Neural progenitor cell (in vitro differentiated cells): ENCODE measurements at regions not wholly inside any gene's neighbourhood (a gene's known extent, or its start where the extent isn't known, plus 50 kb on each side); places are given as distances from the start of the nearest gene placed in this dataset.

Experiments
- CTCF ChIP-seq: fragments of 200-600 bp; sonication (generic); IDR thresholded peaks from 2 replicates; pipeline ENCODE4 v1.5.1; 2017; ENCODE audit warnings: antibody characterized with exemption, mild to moderate bottlenecking
- EZH2 ChIP-seq: fragments of 200-600 bp; sonication (generic); IDR thresholded peaks from 2 replicates; pipeline ENCODE4 v1.6.1; 2017; ENCODE audit warnings: antibody characterized with exemption, mild to moderate bottlenecking, moderate library complexity

- TF ChIP-seq CTCF: no peak
- TF ChIP-seq EZH2: no peak
Observed at GRCh38 chr5:158611581-158611980, 488.1 kb downstream of the EBF1 start.
